GM18526 (cell line): ENCODE measurements at regions not wholly inside any gene's neighbourhood (a gene's known extent, or its start where the extent isn't known, plus 50 kb on each side); places are given as distances from the start of the nearest gene placed in this dataset.

Source experiments
- POLR2A ChIP-seq: IDR thresholded peaks from 3 replicates; pipeline ENCODE4 v1.6.1; 2011; ENCODE audit not compliant: insufficient read length; ENCODE audit errors: extremely low read depth

GRCh38 chr10:78778444-78779338 is 290.1 kb upstream of the ZMIZ1 start:
- no peak for TF ChIP-seq POLR2A

GRCh38 chr10:78779339-78779955 is 289.3 kb upstream of the ZMIZ1 start:
- TF ChIP-seq POLR2A: no peak

- no peak for TF ChIP-seq POLR2A
Observed at GRCh38 chr10:78780551-78780961, 288.2 kb upstream of the ZMIZ1 start.

GRCh38 chr10:78781251-78781913 is 287.4 kb upstream of the ZMIZ1 start:
- no peak for TF ChIP-seq POLR2A

GRCh38 chr10:78781991-78782390 is 286.8 kb upstream of the ZMIZ1 start:
- TF ChIP-seq POLR2A: no peak

GRCh38 chr10:78782441-78782840 is 286.3 kb upstream of the ZMIZ1 start:
- TF ChIP-seq POLR2A: no peak

- TF ChIP-seq POLR2A: no peak
Observed at GRCh38 chr10:78783753-78784152, 285.0 kb upstream of the ZMIZ1 start.

GRCh38 chr10:78784546-78784945 is 284.2 kb upstream of the ZMIZ1 start:
- TF ChIP-seq POLR2A: no peak

GRCh38 chr10:78785066-78785465 is 283.7 kb upstream of the ZMIZ1 start:
- TF ChIP-seq POLR2A: no peak

- no peak for TF ChIP-seq POLR2A
Observed at GRCh38 chr10:78785991-78786390, 282.8 kb upstream of the ZMIZ1 start.

GRCh38 chr10:78787125-78787524 is 281.6 kb upstream of the ZMIZ1 start:
- no peak for TF ChIP-seq POLR2A

- no peak for TF ChIP-seq POLR2A
Observed at GRCh38 chr10:78794736-78795455, 273.9 kb upstream of the ZMIZ1 start.

GRCh38 chr10:78798976-78799730 is 269.6 kb upstream of the ZMIZ1 start:
- no peak for TF ChIP-seq POLR2A

- no peak for TF ChIP-seq POLR2A
Observed at GRCh38 chr10:78800006-78800405, 268.8 kb upstream of the ZMIZ1 start.
